Bone marrow (tissue), 2 donors: ENCODE measurements at regions not wholly inside any gene's neighbourhood (a gene's known extent, or its start where the extent isn't known, plus 50 kb on each side); places are given as distances from the start of the nearest gene placed in this dataset.

Source experiments
- DNase-seq, 2 donors: peaks; one replicate each; lab custom pipeline; 2025; lab: John Stamatoyannopoulos, UW

DNA sequence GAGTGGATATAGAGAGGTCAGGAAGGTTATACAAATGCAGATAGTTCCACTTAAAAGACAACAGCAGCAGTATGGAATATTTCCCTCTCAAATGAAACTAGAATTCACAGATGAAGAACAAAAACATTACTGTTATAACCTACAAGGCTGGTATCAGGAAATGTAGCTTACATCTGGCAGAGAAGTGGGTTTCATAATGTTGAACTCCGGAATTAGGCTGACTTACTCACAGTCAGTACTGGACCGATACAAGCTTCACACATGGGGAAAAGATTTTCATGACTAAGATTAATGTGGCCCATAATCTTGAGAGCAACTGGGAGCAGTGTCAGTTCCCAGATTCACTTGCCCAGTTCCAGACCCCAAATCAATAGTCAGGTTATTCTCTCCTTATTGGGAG, 353.9 kb downstream of the DUSP6 start:
- DNase-seq = no peak

DNA sequence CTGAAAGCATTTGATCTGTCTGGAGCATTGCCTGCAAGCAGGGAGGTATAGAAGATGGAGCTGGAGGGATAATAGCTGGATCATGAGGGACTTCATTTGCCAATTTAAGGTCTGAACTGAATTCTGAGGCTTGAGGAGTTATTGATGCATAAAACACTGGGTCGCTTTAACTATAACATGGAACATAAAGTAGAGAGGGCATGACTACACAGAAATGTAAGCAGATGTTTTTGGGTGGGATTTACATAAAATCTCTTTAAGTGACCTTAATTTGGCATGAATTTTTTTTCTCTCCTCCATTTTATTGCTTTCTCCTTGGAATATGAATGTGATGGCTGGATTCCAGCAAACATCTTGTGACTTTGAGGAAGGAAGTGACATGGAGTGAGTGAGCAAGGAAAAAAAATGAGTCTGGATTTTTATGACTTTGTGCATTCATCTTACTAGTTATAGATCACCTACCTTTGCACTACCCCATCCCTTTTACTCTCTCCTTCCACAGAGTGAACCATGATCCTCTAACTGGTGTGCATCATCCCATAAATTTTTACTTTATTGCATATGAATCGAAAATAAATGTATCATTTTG, 356.0 kb downstream of the DUSP6 start:
- no peak for DNase-seq

DNA sequence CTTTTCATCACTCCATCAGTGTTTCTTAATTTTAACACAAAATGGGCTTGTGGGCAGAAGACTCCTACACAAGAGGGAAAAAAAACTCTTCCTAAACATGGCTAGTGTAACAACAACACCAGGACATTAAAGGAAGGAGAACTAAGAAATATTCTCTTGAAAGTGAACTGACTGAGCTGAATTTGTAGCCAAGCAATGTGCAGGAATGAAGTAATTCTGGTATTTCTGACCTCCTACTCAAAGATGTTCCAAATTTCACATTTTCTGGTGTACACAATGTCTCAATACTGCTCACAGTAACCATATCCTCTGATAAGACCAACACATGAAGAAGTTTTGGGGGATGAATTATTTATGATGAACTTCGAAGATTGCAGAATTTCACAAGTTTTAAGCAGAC, 357.3 kb downstream of the DUSP6 start:
- no peak for DNase-seq

DNA sequence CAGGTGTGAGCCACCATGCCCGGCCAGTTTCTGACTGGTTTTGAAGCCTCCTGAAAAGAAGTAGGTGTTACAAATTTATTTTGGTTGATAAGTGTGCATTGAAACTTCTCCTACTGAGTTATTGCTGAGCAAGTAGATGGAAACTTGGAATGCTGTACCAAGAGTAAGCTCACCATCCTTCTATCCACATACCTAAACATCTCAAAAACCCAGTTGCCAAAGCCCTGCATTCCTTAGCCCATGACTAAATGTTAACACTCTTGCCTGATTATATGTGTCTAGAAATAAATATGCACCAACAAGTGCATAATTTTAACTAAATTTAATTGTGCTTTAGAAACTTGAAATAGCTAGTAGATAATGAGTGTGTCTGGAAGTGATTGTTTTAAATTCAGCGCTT, 357.8 kb downstream of the DUSP6 start:
- no peak for DNase-seq

DNA sequence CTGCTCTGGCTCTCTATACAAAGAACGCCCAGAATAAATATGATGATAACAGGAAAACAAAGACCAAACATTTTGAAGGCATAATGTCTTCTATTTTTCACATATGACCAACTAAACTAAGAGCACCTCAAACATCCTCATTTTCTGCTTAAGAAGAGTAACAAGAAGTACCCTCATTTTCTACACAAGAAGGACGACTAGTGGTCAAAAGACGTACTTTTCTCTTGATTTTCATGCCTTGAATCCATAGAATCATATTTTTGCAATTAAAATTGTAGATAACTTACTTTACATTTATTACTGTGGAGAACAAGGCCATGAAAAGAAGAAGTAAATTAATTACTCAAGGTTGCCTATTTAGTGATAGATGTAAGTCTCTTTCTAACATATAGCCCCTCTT, 358.6 kb downstream of the DUSP6 start:
- DNase-seq = peak in 1 of 2 donors; percentile 33

DNA sequence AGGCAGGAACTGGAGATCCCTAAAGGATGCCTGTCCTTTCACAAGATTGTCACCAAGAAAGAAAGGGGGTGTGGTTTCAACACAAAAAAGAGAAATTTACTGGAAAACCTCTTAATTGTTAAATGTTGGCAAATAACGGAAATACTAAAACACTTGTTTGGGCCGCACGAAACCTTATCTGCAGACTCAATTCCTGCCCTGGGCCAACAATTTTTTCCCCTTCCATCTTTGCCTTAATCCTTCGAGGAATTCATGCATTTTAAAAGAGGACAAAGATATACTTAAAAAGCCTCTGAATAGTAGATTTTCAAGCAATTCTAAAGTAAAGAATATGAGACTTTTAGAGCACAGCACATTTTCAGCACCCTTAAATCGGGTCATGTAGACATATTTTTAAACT, 366.2 kb downstream of the DUSP6 start:
- no peak for DNase-seq

DNA sequence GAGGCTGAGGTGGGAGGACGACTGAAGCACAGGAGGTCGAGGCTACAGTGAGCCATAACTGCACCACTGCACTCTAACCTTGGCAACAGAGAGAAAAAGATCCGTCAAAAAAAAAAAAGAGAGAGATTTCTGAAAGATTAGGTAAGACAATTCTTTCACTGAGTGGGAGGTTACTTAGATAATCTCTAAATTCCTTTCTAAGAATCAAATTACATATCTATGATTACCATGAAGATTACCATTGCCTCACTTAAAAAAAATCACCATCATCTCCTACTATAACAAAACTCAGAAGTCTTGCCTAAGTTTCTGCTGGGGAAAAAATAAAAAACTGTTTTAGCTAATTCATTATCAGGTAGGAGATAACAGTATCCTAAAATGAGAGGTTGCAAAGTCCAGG, 366.7 kb downstream of the DUSP6 start:
- DNase-seq = no peak

DNA sequence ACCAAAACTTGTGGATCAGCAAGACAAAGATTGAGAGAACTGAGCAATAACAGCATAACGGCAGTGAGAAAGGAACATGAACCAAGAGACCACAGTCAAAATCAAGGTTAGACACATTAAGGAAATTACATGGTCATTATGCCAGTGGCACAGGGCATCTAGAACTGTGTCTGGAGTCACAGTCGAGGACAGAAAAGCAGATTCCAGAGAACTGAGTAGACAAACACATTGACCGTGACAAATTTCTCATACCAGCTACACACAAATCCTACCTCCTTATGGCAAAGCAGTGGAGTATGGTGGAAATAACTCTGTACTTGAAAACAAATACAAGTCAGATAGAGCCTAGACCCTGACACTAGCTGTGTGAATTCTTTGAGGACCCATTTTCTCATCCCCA, 367.3 kb downstream of the DUSP6 start:
- no peak for DNase-seq

DNA sequence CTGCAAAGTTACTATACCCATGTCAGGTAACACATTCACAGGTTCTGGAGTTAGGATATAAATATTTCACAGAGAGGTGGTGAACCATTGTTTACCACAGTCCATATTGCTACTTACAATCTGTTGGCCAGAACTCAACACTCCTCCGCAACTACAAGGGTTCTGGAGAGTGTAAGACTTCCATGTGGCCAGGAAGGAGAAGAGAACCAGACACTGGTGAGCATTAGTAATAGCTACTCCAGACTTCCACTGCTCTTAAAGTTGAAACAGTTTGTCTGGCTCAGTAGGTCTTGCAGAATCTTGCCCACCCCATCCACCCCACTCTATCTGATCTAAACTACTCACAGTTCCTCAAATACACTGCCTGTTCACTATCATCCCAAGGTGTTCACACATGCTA, 369.6 kb downstream of the DUSP6 start:
- DNase-seq = no peak

DNA sequence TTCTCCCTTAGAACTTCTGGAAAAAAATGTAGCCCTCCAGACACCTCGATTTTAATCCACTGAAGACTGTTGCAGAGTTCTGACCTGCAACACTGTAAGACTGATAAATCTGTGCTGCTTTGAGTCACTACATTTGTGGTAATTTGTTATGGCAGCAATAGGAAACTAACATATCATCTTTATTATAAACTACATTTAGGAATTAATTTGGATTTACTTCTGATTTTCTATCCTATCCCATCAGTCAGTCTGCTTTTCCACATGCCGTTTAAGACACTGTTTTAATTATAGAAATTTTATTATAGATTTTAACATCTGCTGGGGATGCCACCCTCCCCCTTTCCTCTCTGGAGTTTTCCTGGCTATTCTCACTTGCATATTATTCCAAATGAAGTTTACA, 375.2 kb downstream of the DUSP6 start:
- no peak for DNase-seq

DNA sequence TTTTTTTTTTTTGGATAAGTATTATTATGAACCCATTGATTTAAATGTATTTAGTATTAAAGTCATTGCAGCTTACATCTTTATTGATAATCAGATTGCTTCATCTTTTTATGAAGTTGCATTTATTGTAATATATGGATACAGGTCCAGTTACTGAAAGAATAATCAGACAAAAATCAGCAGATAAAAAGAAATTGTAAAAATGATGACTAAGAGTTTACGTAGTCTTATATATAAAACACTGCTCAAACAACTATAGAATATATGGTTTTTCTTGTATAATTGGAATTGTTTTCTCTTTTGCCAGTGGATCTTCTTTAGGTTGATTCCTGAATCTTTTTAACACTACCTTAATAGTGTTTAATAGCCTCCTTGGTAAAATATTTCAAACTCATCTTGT, 378.3 kb downstream of the DUSP6 start:
- no peak for DNase-seq

DNA sequence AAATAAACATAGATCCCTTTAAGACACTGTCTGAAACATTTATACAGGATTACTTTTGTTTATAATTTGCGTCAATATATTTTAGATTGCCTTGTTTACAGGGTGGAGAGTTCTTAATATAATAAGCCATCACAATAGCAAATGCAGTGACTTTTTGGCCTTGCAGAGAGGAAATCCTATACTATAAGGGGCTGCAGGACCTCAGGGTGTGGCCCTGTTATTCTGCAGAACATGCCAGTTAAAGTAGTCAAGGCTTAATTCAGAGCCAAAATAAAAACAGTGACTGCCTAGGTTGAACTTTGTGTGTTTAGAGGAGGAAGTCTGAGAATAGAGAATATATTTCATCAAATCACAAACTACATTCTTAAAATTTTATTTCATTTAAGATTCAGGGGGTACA, 381.6 kb downstream of the DUSP6 start:
- DNase-seq = no peak

DNA sequence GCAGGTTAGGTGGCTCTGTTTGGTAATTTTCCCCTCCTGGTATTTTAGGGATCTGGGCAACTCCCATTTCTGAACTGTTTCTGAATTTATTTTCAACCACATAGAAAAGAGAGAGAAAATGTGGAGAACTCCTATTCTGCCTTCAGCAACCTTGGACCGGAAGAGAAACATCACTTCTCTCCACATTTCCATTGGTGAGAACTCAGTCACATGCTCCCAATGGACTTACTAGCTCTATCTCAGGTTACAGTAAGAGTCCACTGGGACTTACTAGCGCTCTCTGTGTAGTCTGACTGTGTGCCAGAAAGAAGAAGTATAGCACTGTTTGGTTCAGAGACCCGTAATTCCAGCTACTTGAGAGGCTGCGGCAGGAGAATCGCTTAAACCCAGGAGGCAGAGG, 383.2 kb downstream of the DUSP6 start:
- no peak for DNase-seq

DNA sequence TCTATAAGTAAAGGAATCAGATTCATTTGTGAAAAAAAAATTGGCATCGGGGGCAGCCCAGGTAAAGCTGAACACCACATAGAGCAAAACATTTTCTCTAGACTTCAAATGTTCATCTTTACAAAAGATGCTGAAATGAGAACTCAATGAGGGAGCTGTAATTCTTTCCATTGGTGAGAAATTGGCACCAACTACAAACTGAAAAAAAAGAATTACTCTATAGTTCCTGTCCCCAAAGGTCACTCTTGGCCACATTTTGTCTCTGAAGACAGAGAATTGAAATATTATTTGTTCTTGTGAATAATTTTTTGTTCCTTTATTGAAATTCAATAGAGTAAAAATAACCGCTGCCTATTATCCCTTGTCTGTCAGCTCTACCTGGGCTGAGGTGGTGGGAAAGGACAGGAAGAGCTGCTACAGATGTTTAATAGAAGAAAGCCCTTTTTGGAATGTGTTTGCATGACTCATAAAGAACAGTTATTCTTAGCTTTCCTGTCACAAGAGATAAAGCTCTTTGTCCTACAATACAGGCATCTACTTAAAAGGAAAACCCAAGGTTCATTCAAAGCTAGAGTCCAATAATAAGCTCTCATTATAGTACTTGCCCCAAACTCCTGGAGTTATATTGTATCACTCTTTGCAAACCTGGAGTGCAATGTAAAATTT, 380.1 kb upstream of the KITLG start:
- no peak for DNase-seq

DNA sequence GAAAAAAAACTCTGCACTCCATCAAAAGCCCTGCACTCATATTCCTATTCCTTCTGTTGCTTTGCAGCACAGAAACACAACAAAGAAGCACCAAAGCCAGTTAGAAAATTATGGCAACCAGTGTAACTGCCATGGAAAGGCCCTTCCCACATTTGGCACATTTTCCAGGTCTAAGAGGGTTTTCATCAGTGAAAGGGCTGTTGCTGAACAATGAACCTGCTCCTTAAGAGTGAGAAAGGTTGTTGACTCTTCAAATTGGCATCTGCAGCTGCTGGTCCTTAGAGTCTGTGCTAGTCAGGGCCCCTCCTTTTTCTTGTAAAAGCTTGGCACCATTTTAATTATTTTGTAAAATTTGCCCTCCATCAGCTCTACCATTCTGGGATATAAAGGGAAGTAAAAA, 378.7 kb upstream of the KITLG start:
- no peak for DNase-seq

DNA sequence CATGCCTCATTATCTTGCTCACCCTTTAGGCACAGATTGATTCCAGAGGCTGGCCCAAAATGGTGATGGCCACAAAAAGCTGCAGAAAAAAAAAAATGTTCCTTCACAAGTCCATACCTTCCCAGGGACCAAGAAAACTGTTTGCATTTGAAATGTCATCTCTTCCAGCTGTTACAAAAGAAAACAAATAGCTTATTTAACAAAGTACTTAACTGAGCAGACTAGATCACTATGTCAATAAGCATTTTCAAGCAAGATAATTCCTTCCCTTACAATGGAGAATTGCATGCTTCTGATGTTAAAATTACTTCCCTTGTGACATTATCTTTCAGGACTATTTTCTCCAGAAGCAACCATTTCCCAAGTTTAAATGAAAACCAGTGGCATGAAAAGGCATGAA, 377.9 kb upstream of the KITLG start:
- no peak for DNase-seq

DNA sequence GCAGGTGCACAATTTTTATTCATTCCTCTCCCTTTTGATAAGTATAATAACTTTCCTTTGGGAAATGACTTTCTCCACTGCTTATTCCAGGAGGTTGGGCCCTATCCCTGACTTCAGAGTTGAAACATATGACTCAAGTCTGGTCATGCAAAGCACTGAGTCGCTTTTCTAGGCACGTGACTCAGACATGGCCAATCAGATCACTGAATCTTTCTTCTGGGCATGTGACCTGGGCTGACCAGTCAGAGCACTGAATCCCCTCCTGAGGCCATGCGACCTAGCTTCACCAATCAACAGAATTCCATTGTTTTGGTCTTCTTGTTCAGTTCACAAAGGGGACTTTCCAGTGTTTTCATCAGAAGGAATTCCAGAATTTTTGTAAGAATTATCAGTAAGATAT, 377.1 kb upstream of the KITLG start:
- no peak for DNase-seq

DNA sequence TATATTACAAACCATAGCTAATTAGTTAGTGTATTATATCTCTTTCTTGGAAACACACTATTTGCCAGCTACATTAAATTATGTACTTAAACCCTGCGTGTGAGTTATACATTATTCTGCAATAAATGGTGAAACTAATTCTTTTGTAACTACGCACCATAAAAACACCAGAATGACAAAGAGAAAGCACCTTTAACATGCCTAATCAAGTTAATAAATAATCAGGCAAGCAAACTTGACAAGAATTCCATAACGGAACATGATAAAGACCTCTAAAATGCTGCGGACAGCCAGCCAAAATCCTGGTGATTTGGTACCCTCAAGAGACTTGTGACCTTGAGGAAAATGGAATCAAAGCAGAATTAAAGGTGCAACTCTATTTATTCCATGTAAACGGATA, 375.3 kb upstream of the KITLG start:
- DNase-seq = no peak

DNA sequence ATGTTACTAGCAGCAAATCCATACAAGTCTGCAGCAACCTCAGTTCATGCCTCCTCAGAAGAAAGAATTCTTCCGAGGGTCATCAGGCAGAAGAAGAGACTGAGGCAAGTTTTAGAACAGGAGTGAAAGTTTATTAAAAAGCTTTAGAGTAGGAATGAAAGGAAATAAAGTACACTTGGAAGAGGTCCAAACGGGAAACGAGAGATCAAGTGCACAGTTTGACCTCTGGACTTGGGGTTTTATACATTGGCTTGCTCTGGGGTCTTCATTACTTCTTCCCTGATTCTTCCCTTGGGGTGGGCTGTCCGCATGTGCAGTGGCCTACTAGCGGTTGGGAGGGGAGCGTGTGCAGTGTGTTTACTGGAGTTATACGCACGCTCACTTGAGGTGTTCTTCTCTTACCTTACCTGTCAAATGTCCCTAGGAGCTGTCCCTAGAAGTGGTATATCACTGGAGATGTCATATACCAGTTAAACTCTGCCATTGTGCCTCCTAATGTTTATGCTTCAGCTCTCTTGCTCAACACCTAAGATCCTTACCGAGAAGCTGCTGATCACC, 372.8 kb upstream of the KITLG start:
- no peak for DNase-seq

DNA sequence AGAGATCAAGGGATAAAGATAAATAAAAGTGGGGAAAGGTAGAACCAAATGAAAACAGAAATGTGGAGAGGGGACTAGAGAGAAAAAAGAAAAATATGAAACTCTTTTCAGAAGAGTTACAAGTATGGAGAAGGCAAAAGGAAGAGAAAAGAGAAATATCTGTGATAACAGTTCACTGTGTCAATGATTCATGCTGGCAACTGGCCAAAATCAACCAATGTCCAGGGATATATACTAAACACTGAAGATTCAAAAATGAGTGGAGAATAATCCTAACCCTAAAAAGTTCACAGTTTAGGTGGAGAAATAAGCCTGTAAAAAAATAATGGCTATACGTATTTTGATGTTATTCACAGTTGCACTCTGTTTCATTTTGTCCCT, 372.3 kb upstream of the KITLG start:
- no peak for DNase-seq

DNA sequence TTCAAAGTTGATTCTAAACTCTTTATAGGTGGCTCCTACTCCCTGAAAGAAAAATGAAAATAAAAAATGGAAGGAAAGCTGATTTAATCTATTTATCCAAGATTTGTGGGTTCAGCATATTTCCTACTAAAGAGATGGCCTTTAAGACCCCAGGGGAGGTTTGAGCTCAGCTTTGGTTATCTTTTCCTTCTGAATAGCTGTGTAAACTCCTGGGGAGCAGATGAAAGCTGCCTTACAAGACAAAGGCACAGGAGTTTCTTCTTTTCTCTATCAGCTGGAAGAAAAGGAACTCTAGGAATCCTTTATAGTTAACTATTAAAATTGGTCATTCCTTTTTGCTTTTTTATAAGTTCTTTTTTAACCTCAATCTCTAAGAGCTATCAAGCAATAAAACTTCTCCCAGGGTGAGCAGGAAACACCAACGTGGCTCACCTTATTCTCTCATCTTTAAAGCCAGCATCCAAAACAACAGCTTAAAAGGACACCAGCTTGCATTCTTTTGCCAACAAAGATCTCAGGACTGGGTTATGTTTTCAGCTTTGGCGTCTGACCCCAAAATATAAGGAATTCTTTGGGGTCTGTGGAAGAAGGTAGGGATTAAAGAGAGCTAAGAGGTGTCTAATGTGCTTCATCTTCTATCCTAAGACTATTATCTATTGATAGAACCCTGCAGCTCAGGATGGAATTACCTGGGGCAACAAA, 371.7 kb upstream of the KITLG start:
- no peak for DNase-seq

DNA sequence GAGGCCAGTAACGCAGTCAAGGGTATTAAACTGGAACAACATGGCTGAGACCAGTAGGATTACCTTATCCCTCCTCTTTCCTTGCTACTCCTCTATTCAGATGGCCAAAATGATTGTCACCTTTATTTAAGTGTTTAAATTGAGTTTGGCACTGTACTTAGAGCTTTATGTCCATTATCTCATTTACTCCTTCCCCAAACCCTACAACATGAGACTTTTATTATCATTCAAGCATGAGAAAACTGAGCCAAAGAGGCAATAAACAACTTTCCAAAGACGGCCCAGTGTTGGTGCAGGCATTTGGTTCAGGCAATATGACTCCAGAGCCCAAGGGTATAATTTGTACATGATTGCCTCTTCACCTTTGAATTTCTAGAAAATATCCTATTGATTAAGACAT, 370.9 kb upstream of the KITLG start:
- no peak for DNase-seq

DNA sequence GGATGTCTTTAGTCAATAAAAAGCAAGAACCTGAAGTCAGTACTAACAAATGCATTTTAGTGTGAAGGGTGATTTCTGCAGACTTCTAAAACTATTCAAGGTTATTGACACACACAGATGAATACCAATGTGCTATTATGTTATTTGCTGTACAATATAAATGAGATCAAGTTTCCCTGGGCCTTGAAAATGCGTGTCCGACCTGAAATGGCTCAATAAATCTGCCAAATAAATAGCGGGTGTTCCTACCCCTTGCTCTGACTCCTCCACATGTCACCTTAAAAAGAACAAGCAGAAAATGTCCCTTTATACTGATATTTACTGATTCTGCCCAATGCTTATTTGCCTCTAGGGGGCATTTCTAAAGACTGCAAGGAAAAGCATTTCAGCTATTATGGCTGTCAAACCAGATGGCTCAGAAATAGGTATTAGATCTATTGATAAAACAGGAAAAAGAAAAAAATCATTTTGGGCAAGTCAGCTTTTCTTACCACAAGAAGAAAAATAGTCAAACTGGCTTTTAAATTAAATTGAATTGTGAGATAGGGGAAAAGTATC, 367.3 kb upstream of the KITLG start:
- DNase-seq = no peak
